ENCODE measurements at regions not wholly inside any gene's neighbourhood (a gene's known extent, or its start where the extent isn't known, plus 50 kb on each side); places are given as distances from the start of the nearest gene placed in this dataset.

DNA sequence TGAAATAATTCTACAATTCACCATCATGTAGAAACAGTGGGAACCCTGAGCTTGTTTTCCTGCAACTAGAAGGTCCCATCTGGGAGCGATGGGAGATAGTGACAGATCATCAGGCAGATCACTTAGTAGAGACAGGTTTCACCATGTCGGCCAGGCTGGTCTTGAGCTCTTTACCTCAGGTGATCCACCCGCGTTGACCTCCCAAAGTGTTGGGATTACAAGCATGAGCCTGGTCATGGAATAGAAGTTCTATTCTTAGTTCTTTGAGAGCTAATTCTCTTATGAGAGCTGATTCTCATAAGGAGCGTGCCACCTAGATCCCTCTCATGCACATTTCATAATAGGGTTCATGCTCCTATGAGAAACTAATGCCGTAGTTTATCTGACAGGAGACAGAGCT is 778.0 kb upstream of the AUTS2 start:
- Histone ChIP-seq H3K9me3 (peaks cover 0 to 5% (median 0%) of the 10 kb centered on the region in 3 donors), H3K4me1 (no peaks in the 10 kb centered on the region), H3K27ac (no peak overlapping the region), H3K36me3 (no peaks in the 10 kb centered on the region), H3K4me3 (no peak overlapping the region), H3K27me3 (no peaks in the 10 kb centered on the region)
- intact Hi-C loops (cut with DNase I) = no loop called here
- TF ChIP-seq, protein P1, sequence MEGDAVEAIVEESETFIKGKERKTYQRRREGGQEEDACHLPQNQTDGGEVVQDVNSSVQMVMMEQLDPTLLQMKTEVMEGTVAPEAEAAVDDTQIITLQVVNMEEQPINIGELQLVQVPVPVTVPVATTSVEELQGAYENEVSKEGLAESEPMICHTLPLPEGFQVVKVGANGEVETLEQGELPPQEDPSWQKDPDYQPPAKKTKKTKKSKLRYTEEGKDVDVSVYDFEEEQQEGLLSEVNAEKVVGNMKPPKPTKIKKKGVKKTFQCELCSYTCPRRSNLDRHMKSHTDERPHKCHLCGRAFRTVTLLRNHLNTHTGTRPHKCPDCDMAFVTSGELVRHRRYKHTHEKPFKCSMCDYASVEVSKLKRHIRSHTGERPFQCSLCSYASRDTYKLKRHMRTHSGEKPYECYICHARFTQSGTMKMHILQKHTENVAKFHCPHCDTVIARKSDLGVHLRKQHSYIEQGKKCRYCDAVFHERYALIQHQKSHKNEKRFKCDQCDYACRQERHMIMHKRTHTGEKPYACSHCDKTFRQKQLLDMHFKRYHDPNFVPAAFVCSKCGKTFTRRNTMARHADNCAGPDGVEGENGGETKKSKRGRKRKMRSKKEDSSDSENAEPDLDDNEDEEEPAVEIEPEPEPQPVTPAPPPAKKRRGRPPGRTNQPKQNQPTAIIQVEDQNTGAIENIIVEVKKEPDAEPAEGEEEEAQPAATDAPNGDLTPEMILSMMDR (IDR thresholded peaks at IDR 0.05) = no peak
- no peak for TF ChIP-seq POLR2A (IDR thresholded peaks at IDR 0.05)
- no peak for DNase-seq
- WGBS, 2 donors = 86 to 89% methylated on average over 6 of the region's 6 CpGs

DNA sequence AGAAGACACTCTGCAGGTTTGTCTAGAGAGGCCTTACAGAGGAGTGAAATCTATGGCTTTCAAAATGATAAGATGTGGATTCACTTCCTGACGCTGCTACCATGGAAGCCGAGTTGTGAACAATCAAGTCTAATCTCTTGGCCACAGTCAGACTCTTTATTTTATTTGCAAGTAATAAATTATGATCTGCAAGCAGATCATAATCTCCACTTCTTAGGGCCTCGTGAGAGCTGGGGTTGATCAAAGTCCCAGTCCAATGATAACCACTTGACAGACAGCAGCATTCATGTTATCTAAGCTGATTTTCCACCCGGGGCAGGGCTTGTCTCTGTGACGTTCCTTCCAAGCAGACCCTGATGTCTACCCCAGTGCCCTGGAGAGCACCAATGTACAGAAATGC is 776.4 kb upstream of the AUTS2 start:
- no peak for DNase-seq
- Histone ChIP-seq H3K27me3 (peaks cover 0 to under 1% (median 0%) of the 10 kb centered on the region in 4 donors), H3K27ac (no peak overlapping the region), H3K9me3 (peaks cover 0 to 5% (median 0%) of the 10 kb centered on the region in 3 donors), H3K4me3 (no peak overlapping the region), H3K4me1 (no peaks in the 10 kb centered on the region), H3K36me3 (no peaks in the 10 kb centered on the region)
- intact Hi-C loops (cut with DNase I) = no loop called here
- 24 to 38% methylated on average over 5 of the region's 5 CpGs for WGBS, 2 donors
- no peak for TF ChIP-seq POLR2A (IDR thresholded peaks at IDR 0.05)
- TF ChIP-seq, protein P1 (IDR thresholded peaks at IDR 0.05) = no peak

DNA sequence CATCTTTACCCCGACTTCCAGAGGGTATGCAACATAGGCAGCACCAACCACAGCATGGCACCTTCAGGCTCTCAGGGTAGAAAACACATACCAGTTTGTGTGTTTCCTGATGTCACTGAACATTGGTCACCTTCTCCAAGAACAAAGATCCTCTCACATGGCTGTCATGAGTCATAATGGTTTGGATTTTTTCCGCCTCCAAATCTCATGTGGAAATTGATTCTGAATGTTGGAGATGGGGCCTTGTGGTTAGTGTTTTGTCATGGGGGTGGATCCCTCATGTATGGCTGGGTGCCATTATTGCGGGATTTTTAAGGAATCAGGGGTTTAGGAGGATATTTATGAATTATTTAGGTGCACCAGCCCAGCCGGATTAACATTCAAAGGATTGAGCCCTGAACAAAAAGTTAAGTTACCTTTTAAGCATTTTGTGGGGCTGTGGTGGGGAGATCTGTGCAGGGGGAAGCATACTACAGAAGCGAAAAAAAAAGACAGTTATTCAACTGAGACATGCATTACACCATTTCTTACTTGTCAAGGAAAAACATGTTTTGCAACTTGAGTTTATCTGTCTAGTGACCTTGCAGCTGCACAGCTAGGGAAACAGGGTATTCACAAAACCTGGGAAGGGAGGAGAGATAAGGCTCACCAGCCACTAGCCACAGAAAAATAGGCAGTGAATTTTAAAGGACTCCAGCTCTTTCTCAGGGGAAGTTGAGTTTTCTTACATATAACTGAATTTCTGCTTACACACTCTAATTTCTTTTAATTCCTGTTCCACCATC is 774.1 kb upstream of the AUTS2 start:
- H3K36me3 ChIP-seq = no peaks in the 10 kb centered on the region
- no peak for DNase-seq
- H3K27me3 ChIP-seq = peaks cover 0 to 14% (median 0%) of the 10 kb centered on the region in 4 donors
- no peaks in the 10 kb centered on the region for H3K4me1 ChIP-seq
- TF ChIP-seq, protein P1 (IDR thresholded peaks at IDR 0.05) = no peak
- TF ChIP-seq POLR2A (IDR thresholded peaks at IDR 0.05) = no peak
- H3K4me3 ChIP-seq = no peak overlapping the region
- intact Hi-C loops (cut with DNase I) = no loop called here
- no peak overlapping the region for H3K27ac ChIP-seq
- H3K9me3 ChIP-seq = peaks cover 0 to 5% (median 0%) of the 10 kb centered on the region in 3 donors
- 65 to 72% methylated on average over 5 of the region's 5 CpGs for WGBS, 2 donors

DNA sequence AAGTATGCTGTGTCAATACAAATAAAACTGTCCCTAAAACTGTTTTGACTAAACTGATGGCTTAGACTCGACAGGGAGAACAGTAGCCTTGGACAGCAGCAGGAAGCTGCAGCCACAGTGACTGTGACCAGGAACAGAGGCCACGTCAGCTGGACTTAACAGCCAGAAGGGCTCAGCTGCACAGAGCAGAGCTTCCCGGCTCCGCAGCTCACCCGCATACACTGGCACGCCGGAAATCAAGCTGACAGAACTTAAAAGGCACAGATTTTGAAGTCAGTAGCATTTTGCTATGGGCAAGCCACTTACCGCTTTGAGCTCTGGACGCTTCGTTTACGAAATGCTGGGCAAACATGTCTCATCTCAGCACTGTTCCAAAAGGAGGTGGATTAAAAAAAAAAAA is 769.7 kb upstream of the AUTS2 start:
- WGBS, 2 donors = 57 to 67% methylated on average over 11 of the region's 11 CpGs
- Histone ChIP-seq H3K4me3 (no peak overlapping the region), H3K4me1 (no peaks in the 10 kb centered on the region), H3K27me3 (peaks cover 0 to 14% (median 0%) of the 10 kb centered on the region in 4 donors), H3K9me3 (peaks cover 0 to 5% (median 0%) of the 10 kb centered on the region in 3 donors), H3K27ac (no peak overlapping the region), H3K36me3 (no peaks in the 10 kb centered on the region)
- intact Hi-C loops (cut with DNase I) = no loop called here
- TF ChIP-seq, protein P1 (IDR thresholded peaks at IDR 0.05) = no peak
- TF ChIP-seq POLR2A (IDR thresholded peaks at IDR 0.05) = no peak
- no peak for DNase-seq

DNA sequence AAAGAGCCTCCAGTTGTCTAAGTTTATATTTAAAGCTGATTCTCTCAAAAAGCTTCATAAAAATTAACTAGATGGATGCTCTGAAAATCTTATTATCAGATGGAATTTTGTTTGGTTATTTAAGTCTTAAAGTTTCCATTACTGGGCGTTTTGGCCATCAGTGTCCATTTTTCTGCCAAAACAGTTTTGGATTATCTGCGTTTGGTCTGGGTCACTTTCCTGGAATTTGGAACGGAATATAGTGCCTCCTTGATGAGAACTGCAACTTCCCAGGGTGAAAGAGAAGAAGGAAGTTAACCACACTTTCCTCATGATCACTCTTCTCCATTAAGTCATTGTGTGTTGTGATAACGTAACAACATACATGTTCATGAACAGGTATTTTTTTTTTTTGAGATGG is 764.9 kb upstream of the AUTS2 start:
- intact Hi-C loops (cut with DNase I) = no loop called here
- WGBS, 2 donors = 41 to 55% methylated on average over 4 of the region's 4 CpGs
- no peak overlapping the region for H3K4me3 ChIP-seq
- peaks cover 0 to 2% (median 0%) of the 10 kb centered on the region in 4 donors for H3K27me3 ChIP-seq
- H3K36me3 ChIP-seq = no peaks in the 10 kb centered on the region
- no peaks in the 10 kb centered on the region for H3K4me1 ChIP-seq
- H3K27ac ChIP-seq = no peak overlapping the region
- DNase-seq = no peak
- H3K9me3 ChIP-seq = no peaks in the 10 kb centered on the region
- no peak for TF ChIP-seq POLR2A (IDR thresholded peaks at IDR 0.05)
- TF ChIP-seq, protein P1 (IDR thresholded peaks at IDR 0.05) = no peak
